ENCODE measurements at regions not wholly inside any gene's neighbourhood (a gene's known extent, or its start where the extent isn't known, plus 50 kb on each side); places are given as distances from the start of the nearest gene placed in this dataset.

DNA sequence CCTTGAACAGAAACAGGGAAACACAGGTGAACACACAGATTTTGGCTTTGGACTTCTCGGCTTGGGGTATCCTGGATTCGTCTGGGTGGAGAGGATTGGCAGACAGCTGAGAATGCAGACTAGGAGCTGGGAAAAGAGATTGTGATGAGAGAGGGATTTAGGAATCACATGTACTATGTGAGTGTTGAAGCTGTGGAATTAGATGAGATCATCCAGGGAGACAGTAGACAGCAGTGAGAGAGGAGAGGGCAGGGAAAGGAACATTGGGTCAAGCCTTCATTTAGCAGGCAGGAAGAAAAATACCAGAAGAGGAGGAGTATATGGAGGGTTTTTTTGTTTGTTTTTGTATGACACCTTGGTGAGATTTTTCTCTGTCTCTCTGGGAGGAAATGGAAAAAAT is 262.1 kb upstream of the TBL1XR1 start:
- TF ChIP-seq POLR2AphosphoS5 (IDR thresholded peaks at IDR 0.05) (peak; percentile 48 to 79 (median 72)), POLR2A (IDR thresholded peaks at IDR 0.05) (no peak), CTCF (IDR thresholded peaks at IDR 0.05) (no peak)
